GM12878 (cell line): ENCODE measurements at regions not wholly inside any gene's neighbourhood (a gene's known extent, or its start where the extent isn't known, plus 50 kb on each side); places are given as distances from the start of the nearest gene placed in this dataset.

Experiments
- ATAC-seq: fragments of 200-7000 bp; cut with Tn5 transposase; 3 replicates; pipeline ENCODE4 v1.9.1; 2020; ENCODE audit warnings: mild to moderate bottlenecking, moderate library complexity
- BruUV-seq: library from RNA; stranded (reverse); fragments of 400-500 nt; replicated peaks from 2 replicates; lab custom pipeline; 2021; lab: Mats Ljungman, UMichigan
- CTCF ChIA-PET: fragments of 300-600 bp; sonication (Branson Sonifier 250); formaldehyde crosslinking; extraction: SDS; loops from one replicate; lab custom pipeline; 2021; ENCODE audit warnings: inconsistent platforms; lab: Yijun Ruan, JAX
- POLR2A ChIA-PET: fragments of 350-600 bp; formaldehyde crosslinking; extraction: SDS; loops from one replicate; lab custom pipeline; 2021; ENCODE audit warnings: inconsistent platforms; lab: Charles Lee
- RAD21 ChIA-PET: fragments of 300-600 bp; sonication (Branson Sonifier 250); formaldehyde crosslinking; loops from one replicate; lab custom pipeline; 2023; ENCODE audit warnings: antibody characterized with exemption; ENCODE audit not compliant: unreplicated experiment; lab: Charles Lee
- SMC1A ChIA-PET: fragments of 300-600 bp; sonication (Branson Sonifier 250); formaldehyde crosslinking; loops from one replicate; lab custom pipeline; 2023; ENCODE audit not compliant: unreplicated experiment, uncharacterized antibody; lab: Charles Lee
- DNase-seq: peaks from one replicate; pipeline ENCODE4 v3.0.0-alpha.2; 2011; ENCODE audit warnings: low read depth, low spot score
- FAIRE-seq: peaks from 3 replicates; lab custom pipeline; 2011; peaks lifted over from hg19 to GRCh38; lab: Jason Lieb, UNC
- H2AFZ ChIP-seq: 2 replicates; pipeline ENCODE4 v1.6.0; 2011; ENCODE audit warnings: low read depth, low read length, control low read depth; ENCODE audit not compliant: control insufficient read depth
- H3K27ac ChIP-seq: 2 replicates; pipeline ENCODE4 v1.5.1; 2011; ENCODE audit warnings: control low read depth; ENCODE audit not compliant: control insufficient read depth, insufficient read depth
- H3K27me3 ChIP-seq, 2 experiments: replicated peaks in 1 of 2; 2 replicates each; pipeline versions ENCODE4 v1.6.0 to v1.6.1; 2011; ENCODE audit warnings: low read length in 1 of 2; ENCODE audit not compliant: control insufficient read depth in 2 of 2, insufficient read depth in 2 of 2
- H3K36me3 ChIP-seq, 2 experiments: 2 replicates each; pipeline ENCODE4 v1.5.1; 2011; ENCODE audit warnings: low read length in 1 of 2; ENCODE audit not compliant: control insufficient read depth in 2 of 2, insufficient read depth in 2 of 2
- H3K4me1 ChIP-seq: 2 replicates; pipeline ENCODE4 v1.6.1; 2011; ENCODE audit warnings: mild to moderate bottlenecking, low read length, moderate library complexity, mixed read lengths; ENCODE audit not compliant: control insufficient read depth, insufficient read depth
- H3K4me2 ChIP-seq: 2 replicates; pipeline ENCODE4 v1.6.0; 2011; ENCODE audit warnings: control low read depth; ENCODE audit not compliant: control insufficient read depth, insufficient read depth
- H3K4me3 ChIP-seq: fragments of 200-600 bp; sonication (generic); 2 replicates; pipeline ENCODE4 v1.5.1; 2016
- H3K79me2 ChIP-seq: 2 replicates; pipeline ENCODE4 v1.6.0; 2011; ENCODE audit warnings: low read length; ENCODE audit not compliant: control insufficient read depth, insufficient read depth
- H3K9ac ChIP-seq: 2 replicates; pipeline ENCODE4 v1.8.0; 2011; ENCODE audit warnings: low read length, control low read depth, mixed read lengths; ENCODE audit not compliant: control insufficient read depth, insufficient read depth
- H3K9me3 ChIP-seq: replicated peaks from 3 replicates; pipeline ENCODE4 v1.5.1; 2011; ENCODE audit warnings: mild to moderate bottlenecking, low read length; ENCODE audit not compliant: control insufficient read depth, insufficient read depth
- H4K20me1 ChIP-seq: 2 replicates; pipeline ENCODE4 v1.6.0; 2011; ENCODE audit not compliant: control insufficient read depth, insufficient read depth
- CEBPB ChIP-seq, 2 experiments: fragments of 150-350 bp in 1 of 2; IDR thresholded peaks; 2 replicates each; pipeline ENCODE4 v1.6.1; 2012 to 2014; ENCODE audit warnings: low read depth in 2 of 2, low read length in 2 of 2, borderline replicate concordance in 1 of 2, inconsistent platforms in 1 of 2
- TBL1XR1 ChIP-seq: IDR thresholded peaks from 2 replicates; pipeline ENCODE4 v1.6.1; 2012; ENCODE audit warnings: low read depth, low read length, improper control_type of control experiment
- WGBS: methylation state at CpG from one replicate; pipeline ENCODE4 v1.1.6; 2016; ENCODE audit warnings: low lambda C conversion rate; ENCODE audit not compliant: insufficient replicate concordance, insufficient coverage; ENCODE audit errors: missing lambda C conversion rate; 5-methylcytosine and 5-hydroxymethylcytosine counted together
- in situ Hi-C: fragments of 300-500 bp; cut with MboI; formaldehyde crosslinking; loops from 9 replicates; pipeline ENCODE4 v1.14.3; 2018; ENCODE audit warnings: mixed read lengths
- intact Hi-C: fragments of 100-400 bp; cut with micrococcal nuclease; formaldehyde crosslinking; loops from one replicate; pipeline ENCODE4 v1.14.2; 2022; ENCODE audit not compliant: unreplicated experiment
- TF ChIP-seq, protein P1 (sequence below): IDR thresholded peaks from 2 replicates; pipeline ENCODE4 v1.6.1; 2011; ENCODE audit warnings: borderline replicate concordance, low read depth, mild to moderate bottlenecking, moderate library complexity, low read length; ENCODE audit not compliant: insufficient read depth, poor library complexity, severe bottlenecking
- TF ChIP-seq, protein P2 (sequence below): fragments of 150-350 bp; IDR thresholded peaks from 2 replicates; pipeline ENCODE4 v1.6.1; 2016; ENCODE audit warnings: low read depth, low read length
- TF ChIP-seq, protein P3 (sequence below): fragments of 450-650 bp; IDR thresholded peaks from 2 replicates; pipeline ENCODE4 v1.6.1; 2016; ENCODE audit warnings: mild to moderate bottlenecking

DNA sequence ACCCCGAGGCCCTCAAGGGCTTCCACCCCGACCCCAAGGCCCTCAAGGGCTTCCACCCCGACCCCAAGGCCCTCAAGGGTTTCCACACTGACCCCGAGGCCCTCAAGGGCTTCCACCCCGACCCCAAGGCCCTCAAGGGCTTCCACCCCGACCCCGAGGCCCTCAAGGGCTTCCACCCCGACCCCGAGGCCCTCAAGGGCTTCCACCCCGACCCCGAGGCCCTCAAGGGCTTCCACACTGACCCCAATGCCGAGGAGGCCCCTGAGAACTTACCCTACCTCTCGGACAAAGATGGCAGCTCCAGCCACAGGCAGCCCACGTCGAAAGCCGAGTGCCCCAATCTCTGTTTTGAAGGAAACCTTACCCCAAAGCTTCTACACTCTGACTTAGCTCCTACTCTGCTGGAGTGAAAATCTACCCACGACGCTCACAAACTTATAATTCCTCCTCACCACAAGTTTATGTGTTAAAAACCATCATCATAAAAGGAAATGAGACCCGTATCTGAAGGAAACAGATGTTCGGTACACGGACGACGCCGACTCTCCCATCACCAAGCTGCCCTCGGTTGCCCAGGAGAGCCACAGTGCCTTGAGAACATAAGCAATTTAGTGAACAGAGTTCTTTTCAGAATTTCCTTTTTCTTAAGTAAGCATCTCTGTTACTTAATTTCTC is 61.2 kb upstream of the RPH3AL start (continued):
- TF ChIP-seq, protein P1, sequence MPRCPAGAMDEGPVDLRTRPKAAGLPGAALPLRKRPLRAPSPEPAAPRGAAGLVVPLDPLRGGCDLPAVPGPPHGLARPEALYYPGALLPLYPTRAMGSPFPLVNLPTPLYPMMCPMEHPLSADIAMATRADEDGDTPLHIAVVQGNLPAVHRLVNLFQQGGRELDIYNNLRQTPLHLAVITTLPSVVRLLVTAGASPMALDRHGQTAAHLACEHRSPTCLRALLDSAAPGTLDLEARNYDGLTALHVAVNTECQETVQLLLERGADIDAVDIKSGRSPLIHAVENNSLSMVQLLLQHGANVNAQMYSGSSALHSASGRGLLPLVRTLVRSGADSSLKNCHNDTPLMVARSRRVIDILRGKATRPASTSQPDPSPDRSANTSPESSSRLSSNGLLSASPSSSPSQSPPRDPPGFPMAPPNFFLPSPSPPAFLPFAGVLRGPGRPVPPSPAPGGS, result no peak
- no peak for TF ChIP-seq TBL1XR1
- TF ChIP-seq, protein P2, sequence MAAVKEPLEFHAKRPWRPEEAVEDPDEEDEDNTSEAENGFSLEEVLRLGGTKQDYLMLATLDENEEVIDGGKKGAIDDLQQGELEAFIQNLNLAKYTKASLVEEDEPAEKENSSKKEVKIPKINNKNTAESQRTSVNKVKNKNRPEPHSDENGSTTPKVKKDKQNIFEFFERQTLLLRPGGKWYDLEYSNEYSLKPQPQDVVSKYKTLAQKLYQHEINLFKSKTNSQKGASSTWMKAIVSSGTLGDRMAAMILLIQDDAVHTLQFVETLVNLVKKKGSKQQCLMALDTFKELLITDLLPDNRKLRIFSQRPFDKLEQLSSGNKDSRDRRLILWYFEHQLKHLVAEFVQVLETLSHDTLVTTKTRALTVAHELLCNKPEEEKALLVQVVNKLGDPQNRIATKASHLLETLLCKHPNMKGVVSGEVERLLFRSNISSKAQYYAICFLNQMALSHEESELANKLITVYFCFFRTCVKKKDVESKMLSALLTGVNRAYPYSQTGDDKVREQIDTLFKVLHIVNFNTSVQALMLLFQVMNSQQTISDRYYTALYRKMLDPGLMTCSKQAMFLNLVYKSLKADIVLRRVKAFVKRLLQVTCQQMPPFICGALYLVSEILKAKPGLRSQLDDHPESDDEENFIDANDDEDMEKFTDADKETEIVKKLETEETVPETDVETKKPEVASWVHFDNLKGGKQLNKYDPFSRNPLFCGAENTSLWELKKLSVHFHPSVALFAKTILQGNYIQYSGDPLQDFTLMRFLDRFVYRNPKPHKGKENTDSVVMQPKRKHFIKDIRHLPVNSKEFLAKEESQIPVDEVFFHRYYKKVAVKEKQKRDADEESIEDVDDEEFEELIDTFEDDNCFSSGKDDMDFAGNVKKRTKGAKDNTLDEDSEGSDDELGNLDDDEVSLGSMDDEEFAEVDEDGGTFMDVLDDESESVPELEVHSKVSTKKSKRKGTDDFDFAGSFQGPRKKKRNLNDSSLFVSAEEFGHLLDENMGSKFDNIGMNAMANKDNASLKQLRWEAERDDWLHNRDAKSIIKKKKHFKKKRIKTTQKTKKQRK, result no peak

DNA sequence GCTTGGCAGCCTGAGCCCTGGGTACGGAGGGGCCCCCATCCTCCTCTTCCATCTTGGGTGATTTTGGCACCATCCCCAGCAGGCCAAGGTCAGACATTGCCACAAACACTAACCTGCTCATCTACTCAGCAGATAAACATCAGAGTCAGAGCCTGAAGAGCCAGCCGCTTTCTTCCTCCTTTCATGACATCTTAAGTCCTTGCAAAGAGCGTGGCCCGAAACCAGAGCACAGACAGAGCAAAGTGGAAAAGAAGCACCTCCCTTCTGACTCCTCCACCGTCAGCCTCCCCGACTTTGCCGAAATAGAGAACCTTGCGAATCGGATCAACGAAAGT is 60.4 kb upstream of the RPH3AL start:
- H3K4me3 ChIP-seq, result peak overlapping the region; percentile 23; the same call in 1 of the 2 replicates
- no peak overlapping the region; the same call in 1 of the 2 replicates for H3K9ac ChIP-seq
- H4K20me1 ChIP-seq, result no peaks in the 10 kb centered on the region
- ChIA-PET POLR2A (interaction anchor here (0.8 to 1.3 kb wide), 2 partner anchors 286 to 584 kb away, joined by 3 read pairs; partner anchors contain the start of gene TIMM22), SMC1A (interaction anchor here (0.7 to 3.2 kb wide), 19 partner anchors 12 to 588 kb away, joined by 3 to 99 read pairs (median 5); partner anchors contain the start of gene GEMIN4), RAD21 (interaction anchor here (0.8 to 2.1 kb wide), 10 partner anchors 9 to 584 kb away, joined by 3 to 104 read pairs (median 6); partner anchors contain the start of genes NXN and TIMM22), CTCF (interaction anchor here (0.6 to 3.2 kb wide), 27 partner anchors 8 to 567 kb away, joined by 3 to 210 read pairs (median 7); partner anchors contain the start of genes GEMIN4, GLOD4, MRM3 and NXN)
- WGBS, result 90% methylated on average over 10 of the region's 10 CpGs
- H2AFZ ChIP-seq, result peak overlapping the region; percentile 24
- in situ Hi-C loops, result loop anchor here (5.0 kb wide), 1 partner anchor 289 kb away; no protein-coding TSS in a partner anchor
- H3K27ac ChIP-seq, result no peak overlapping the region
- peaks cover 42% of the 10 kb centered on the region for H3K4me1 ChIP-seq
- ATAC-seq (no peak), FAIRE-seq (no peak), DNase-seq (no peak)
- H3K36me3 ChIP-seq, result no peaks in the 10 kb centered on the region
- H3K27me3 ChIP-seq, result no peaks in the 10 kb centered on the region
- H3K9me3 ChIP-seq, result no peaks in the 10 kb centered on the region; the same call in 2 of the 3 replicates
- peaks cover 16% of the 10 kb centered on the region for H3K79me2 ChIP-seq
- BruUV-seq, result no TSS peak
- intact Hi-C loops, result loop anchor here (5.0 kb wide), 1 partner anchor 274 kb away; no protein-coding TSS in a partner anchor
- TF ChIP-seq, protein P3, sequence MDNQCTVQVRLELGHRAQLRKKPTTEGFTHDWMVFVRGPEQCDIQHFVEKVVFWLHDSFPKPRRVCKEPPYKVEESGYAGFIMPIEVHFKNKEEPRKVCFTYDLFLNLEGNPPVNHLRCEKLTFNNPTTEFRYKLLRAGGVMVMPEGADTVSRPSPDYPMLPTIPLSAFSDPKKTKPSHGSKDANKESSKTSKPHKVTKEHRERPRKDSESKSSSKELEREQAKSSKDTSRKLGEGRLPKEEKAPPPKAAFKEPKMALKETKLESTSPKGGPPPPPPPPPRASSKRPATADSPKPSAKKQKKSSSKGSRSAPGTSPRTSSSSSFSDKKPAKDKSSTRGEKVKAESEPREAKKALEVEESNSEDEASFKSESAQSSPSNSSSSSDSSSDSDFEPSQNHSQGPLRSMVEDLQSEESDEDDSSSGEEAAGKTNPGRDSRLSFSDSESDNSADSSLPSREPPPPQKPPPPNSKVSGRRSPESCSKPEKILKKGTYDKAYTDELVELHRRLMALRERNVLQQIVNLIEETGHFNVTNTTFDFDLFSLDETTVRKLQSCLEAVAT, result peak; percentile 42; the same call in 1 of the 2 replicates
- TF ChIP-seq CEBPB (IDR thresholded peaks at IDR 0.05; ENCODE audit: borderline replicate concordance in 1 of 2, low read depth in 2 of 2, low read length in 2 of 2), result no peak
- H3K4me2 ChIP-seq, result peak overlapping the region; percentile 57
